H1 (cell line): ENCODE measurements at regions not wholly inside any gene's neighbourhood (a gene's known extent, or its start where the extent isn't known, plus 50 kb on each side); places are given as distances from the start of the nearest gene placed in this dataset.

ENCODE experiments used
- CTCF ChIA-PET: fragments of 300-600 bp; sonication (Branson Sonifier 250); formaldehyde crosslinking; loops from one replicate; lab custom pipeline; 2021; ENCODE audit not compliant: partially characterized antibody; lab: Charles Lee
- POLR2A ChIA-PET: fragments of 300-600 bp; sonication (Branson Sonifier 250); formaldehyde crosslinking; loops from one replicate; lab custom pipeline; 2021; ENCODE audit warnings: inconsistent platforms; ENCODE audit not compliant: partially characterized antibody; lab: Charles Lee
- DNase-seq, 2 experiments: peaks; one replicate each; pipeline versions ENCODE4 v3.0.0 to v3.0.0-alpha.2; 2010 to 2022; ENCODE audit warnings: low spot score in 2 of 2, low read depth in 1 of 2, mixed read lengths in 1 of 2
- FAIRE-seq: peaks from 2 replicates; lab custom pipeline; 2011; peaks lifted over from hg19 to GRCh38; lab: Jason Lieb, UNC
- H2AFZ ChIP-seq: 2 replicates; pipeline ENCODE4 v1.8.1; 2012; ENCODE audit warnings: low read length, inconsistent platforms
- H2AK5ac ChIP-seq: 2 replicates; pipeline ENCODE4 v1.6.1; 2013; ENCODE audit warnings: low read depth, low read length
- H2BK120ac ChIP-seq: replicated peaks from 2 replicates; pipeline ENCODE3; 2013; ENCODE audit warnings: low read depth, low read length, inconsistent platforms
- H2BK12ac ChIP-seq: 2 replicates; pipeline ENCODE4 v1.6.1; 2013; ENCODE audit warnings: low read depth, low read length
- H2BK15ac ChIP-seq: 2 replicates; pipeline ENCODE4 v1.6.1; 2013; ENCODE audit warnings: low read length
- H2BK20ac ChIP-seq: 2 replicates; pipeline ENCODE4 v1.6.1; 2013; ENCODE audit warnings: low read length
- H2BK5ac ChIP-seq: 2 replicates; pipeline ENCODE4 v1.6.1; 2013; ENCODE audit warnings: low read depth, low read length
- H3K14ac ChIP-seq: 2 replicates; pipeline ENCODE4 v1.6.1; 2013; ENCODE audit warnings: inconsistent platforms; ENCODE audit not compliant: insufficient read length
- H3K18ac ChIP-seq: 2 replicates; pipeline ENCODE4 v1.6.1; 2013; ENCODE audit warnings: low read length; ENCODE audit errors: extremely low read depth
- H3K23ac ChIP-seq: 2 replicates; pipeline ENCODE4 v1.6.1; 2013; ENCODE audit warnings: inconsistent platforms; ENCODE audit not compliant: insufficient read length
- H3K23me2 ChIP-seq: 2 replicates; pipeline ENCODE4 v1.6.1; 2013; ENCODE audit warnings: low read depth, low read length
- H3K27ac ChIP-seq: 2 replicates; pipeline ENCODE4 v1.6.1; 2011; ENCODE audit warnings: low read depth, low read length, inconsistent platforms
- H3K27me3 ChIP-seq, 4 experiments: replicated peaks in 1 of 4; 1 replicate in 1 of 4; 2 replicates in 3 of 4; pipeline versions ENCODE4 v1.6.1 to v1.8.1; 2011 to 2013; ENCODE audit warnings: low read length in 3 of 4, mild to moderate bottlenecking in 3 of 4, inconsistent platforms in 2 of 4, mixed read lengths in 2 of 4, moderate library complexity in 1 of 4; ENCODE audit not compliant: control insufficient read depth in 3 of 4, insufficient read depth in 3 of 4; ENCODE audit errors: extremely low read depth in 1 of 4
- H3K36me3 ChIP-seq, 4 experiments: 2 replicates each; pipeline versions ENCODE4 v1.6.1 to v1.8.1; 2011 to 2013; ENCODE audit warnings: mild to moderate bottlenecking in 4 of 4, low read length in 3 of 4, moderate library complexity in 2 of 4, control low read depth in 1 of 4, inconsistent platforms in 1 of 4; ENCODE audit not compliant: insufficient read depth in 4 of 4, control insufficient read depth in 2 of 4
- H3K4ac ChIP-seq: replicated peaks from 2 replicates; pipeline ENCODE3; 2013; ENCODE audit warnings: low read length, low read depth, mixed read lengths, inconsistent platforms; ENCODE audit not compliant: insufficient read length
- H3K4me1 ChIP-seq, 4 experiments: replicated peaks in 1 of 4; 1 replicate in 1 of 4; 2 replicates in 3 of 4; pipeline versions ENCODE4 v1.6.1 to v1.8.1; 2011 to 2013; ENCODE audit warnings: low read length in 3 of 4, inconsistent platforms in 2 of 4, mixed read lengths in 1 of 4; ENCODE audit not compliant: insufficient read depth in 4 of 4, control insufficient read depth in 3 of 4
- H3K4me2 ChIP-seq, 2 experiments: 2 replicates each; pipeline versions ENCODE4 v1.6.1 to v1.8.1; 2011 to 2013; ENCODE audit warnings: low read depth in 2 of 2, low read length in 2 of 2, control low read depth in 1 of 2, inconsistent platforms in 1 of 2, mild to moderate bottlenecking in 1 of 2; ENCODE audit not compliant: insufficient read depth in 1 of 2
- H3K4me3 ChIP-seq, 4 experiments: fragments of 200-600, 300-600 bp in 1 of 4; sonication (generic), shearing (Covaris generic), sonication (Bioruptor Twin) in 1 of 4; 2 replicates each; pipeline versions ENCODE4 v1.5.1 to v1.8.1; 2011 to 2016; ENCODE audit warnings: low read length in 4 of 4, low read depth in 3 of 4, control low read depth in 2 of 4, inconsistent platforms in 2 of 4, mild to moderate bottlenecking in 2 of 4, mixed read lengths in 1 of 4, moderate library complexity in 1 of 4; ENCODE audit not compliant: insufficient read depth in 2 of 4; ENCODE audit errors: extremely low read depth in 1 of 4
- H3K56ac ChIP-seq: replicated peaks from 2 replicates; pipeline ENCODE3; 2013; ENCODE audit warnings: low read depth, mild to moderate bottlenecking, mixed read lengths, low read length, inconsistent platforms; ENCODE audit not compliant: insufficient read length
- H3K79me1 ChIP-seq: 2 replicates; pipeline ENCODE4 v1.6.1; 2013; ENCODE audit warnings: low read depth, low read length, control low read depth
- H3K79me2 ChIP-seq, 2 experiments: 2 replicates each; pipeline versions ENCODE4 v1.6.1 to v1.8.1; 2012 to 2013; ENCODE audit warnings: low read length in 2 of 2, mild to moderate bottlenecking in 2 of 2, inconsistent platforms in 1 of 2; ENCODE audit not compliant: insufficient read depth in 2 of 2, control insufficient read depth in 1 of 2
- H3K9ac ChIP-seq, 4 experiments: replicated peaks in 1 of 4; 1 replicate in 1 of 4; 2 replicates in 3 of 4; pipeline versions ENCODE4 v1.6.1 to v1.8.1; 2011 to 2013; ENCODE audit warnings: low read depth in 3 of 4, low read length in 3 of 4, control low read depth in 2 of 4, mild to moderate bottlenecking in 2 of 4, moderate library complexity in 2 of 4, inconsistent platforms in 1 of 4; ENCODE audit errors: extremely low read depth in 1 of 4
- H3K9me3 ChIP-seq, 2 experiments: 2 replicates each; pipeline versions ENCODE4 v1.6.1 to v1.8.1; 2012 to 2013; ENCODE audit warnings: mild to moderate bottlenecking in 2 of 2, moderate library complexity in 2 of 2, control low read depth in 1 of 2, inconsistent platforms in 1 of 2, low read depth in 1 of 2, low read length in 1 of 2, mixed read lengths in 1 of 2; ENCODE audit not compliant: insufficient read depth in 2 of 2
- H4K20me1 ChIP-seq, 2 experiments: replicated peaks in 1 of 2; 2 replicates each; pipeline versions ENCODE3 to v1.8.1; 2011 to 2013; ENCODE audit warnings: inconsistent platforms in 2 of 2, low read length in 2 of 2, mild to moderate bottlenecking in 1 of 2; ENCODE audit not compliant: insufficient read depth in 2 of 2, control insufficient read depth in 1 of 2
- H4K5ac ChIP-seq: 2 replicates; pipeline ENCODE4 v1.6.1; 2013; ENCODE audit warnings: low read length, low read depth, mixed read lengths, inconsistent platforms; ENCODE audit not compliant: insufficient read length
- H4K8ac ChIP-seq: 2 replicates; pipeline ENCODE4 v1.8.0; 2013; ENCODE audit warnings: mild to moderate bottlenecking, moderate library complexity, low read length, inconsistent platforms; ENCODE audit not compliant: insufficient read depth; ENCODE audit errors: extremely low read depth
- H4K91ac ChIP-seq: replicated peaks from 2 replicates; pipeline ENCODE3; 2013; ENCODE audit warnings: low read length, mixed read lengths, inconsistent platforms; ENCODE audit not compliant: insufficient read length
- ASH2L ChIP-seq: fragments of 200-600, 300-600 bp; sonication (generic); IDR thresholded peaks from one replicate; pipeline ENCODE4 v1.7.1; 2017; ENCODE audit warnings: low read length
- ATF2 ChIP-seq: IDR thresholded peaks from 2 replicates; pipeline ENCODE4 v1.6.1; 2012; ENCODE audit warnings: low read length, inconsistent platforms
- ATF3 ChIP-seq: IDR thresholded peaks from 2 replicates; pipeline ENCODE4 v1.6.1; 2011; ENCODE audit warnings: low read depth, mild to moderate bottlenecking, low read length; ENCODE audit not compliant: insufficient read depth
- CHD1 ChIP-seq: IDR thresholded peaks from 2 replicates; pipeline ENCODE4 v1.6.1; 2012; ENCODE audit warnings: low read depth, low read length, improper control_type of control experiment
- EGR1 ChIP-seq: IDR thresholded peaks from 2 replicates; pipeline ENCODE4 v1.6.1; 2011; ENCODE audit warnings: low read depth, low read length, borderline replicate concordance
- GABPA ChIP-seq: IDR thresholded peaks from 2 replicates; pipeline ENCODE4 v1.6.1; 2011; ENCODE audit warnings: mild to moderate bottlenecking, low read length, moderate library complexity, borderline replicate concordance; ENCODE audit not compliant: insufficient read depth
- GTF2F1 ChIP-seq: IDR thresholded peaks from 2 replicates; pipeline ENCODE4 v1.6.1; 2012; ENCODE audit warnings: low read depth, low read length, improper control_type of control experiment, borderline replicate concordance
- MAX ChIP-seq: IDR thresholded peaks from 2 replicates; pipeline ENCODE4 v1.6.1; 2012; ENCODE audit warnings: inconsistent platforms
- NRF1 ChIP-seq: IDR thresholded peaks from 2 replicates; pipeline ENCODE4 v1.6.1; 2011; ENCODE audit warnings: mild to moderate bottlenecking, low read depth, low read length, improper control_type of control experiment
- POU5F1 ChIP-seq: IDR thresholded peaks from 2 replicates; pipeline ENCODE4 v1.6.1; 2011; ENCODE audit warnings: low read depth, mild to moderate bottlenecking, low read length, moderate library complexity
- RFX5 ChIP-seq: IDR thresholded peaks from 2 replicates; pipeline ENCODE4 v1.6.1; 2011; ENCODE audit warnings: low read depth, low read length, improper control_type of control experiment, borderline replicate concordance
- SIRT6 ChIP-seq: IDR thresholded peaks from one replicate; pipeline ENCODE4 v1.7.1; 2012; ENCODE audit warnings: low read length, inconsistent platforms
- SIX5 ChIP-seq: IDR thresholded peaks from 2 replicates; pipeline ENCODE4 v1.6.1; 2011; ENCODE audit warnings: mild to moderate bottlenecking, low read depth, low read length

- Histone ChIP-seq H3K18ac (no peak overlapping the region), H2BK20ac (no peak overlapping the region), H3K4me1 (no peaks in the 10 kb centered on the region), H3K27ac (no peak overlapping the region), H3K4me3 (no peak overlapping the region), H3K56ac (no peak overlapping the region), H3K79me1 (no peaks in the 10 kb centered on the region), H4K20me1 (no peaks in the 10 kb centered on the region), H2AFZ (no peak overlapping the region), H3K9ac (no peak overlapping the region), H2BK120ac (no peak overlapping the region), H3K23me2 (no peaks in the 10 kb centered on the region), H3K9me3 (peaks cover 5 to 19% of the 10 kb centered on the region in 2 experiments; a peak in 2 of 4 replicates), H2BK15ac (no peak overlapping the region), H3K27me3 (no peaks in the 10 kb centered on the region), H3K4me2 (no peak overlapping the region), H3K79me2 (no peaks in the 10 kb centered on the region)
- DNase-seq (no peak), FAIRE-seq (no peak)
- POLR2A ChIA-PET, result no interaction called here
- TF ChIP-seq CHD1, result no peak
- no peak for TF ChIP-seq SIRT6
- TF ChIP-seq ATF2, result no peak
- TF ChIP-seq MAX, result no peak
- TF ChIP-seq GABPA, result no peak
- TF ChIP-seq ATF3, result no peak
- no peak for TF ChIP-seq RFX5
- no peak for TF ChIP-seq SIX5
- TF ChIP-seq GTF2F1, result no peak
- TF ChIP-seq ASH2L, result no peak
- no peak for TF ChIP-seq EGR1
- no peak for TF ChIP-seq NRF1
- TF ChIP-seq POU5F1, result no peak
- TF ChIP-seq, all 59 proteins: peak for 0
- CTCF ChIA-PET, result no interaction called here
- H3K36me3 ChIP-seq, result no peaks in the 10 kb centered on the region
- H4K5ac ChIP-seq, result no peak overlapping the region
- H4K8ac ChIP-seq, result no peak overlapping the region
- H3K4ac ChIP-seq, result no peak overlapping the region
- H3K14ac ChIP-seq, result no peak overlapping the region
- H2BK5ac ChIP-seq, result no peak overlapping the region
- no peak overlapping the region for H2AK5ac ChIP-seq
- H3K23ac ChIP-seq, result no peak overlapping the region
- H4K91ac ChIP-seq, result no peak overlapping the region
- H2BK12ac ChIP-seq, result no peak overlapping the region
Measured at GRCh38 chr6:85703406-85703805, 60.7 kb upstream of the SYNCRIP start.
